ENCODE measurements at regions not wholly inside any gene's neighbourhood (a gene's known extent, or its start where the extent isn't known, plus 50 kb on each side); places are given as distances from the start of the nearest gene placed in this dataset.
"Not testable (repeated sequence)": the region's sequence is repeated elsewhere in the genome, so short reads cannot be mapped to it uniquely, and the experiment has no call there.

GRCh38 chr5:50606179-50606578, 60.3 kb upstream of the PARP8 start:
- H3K4me1 ChIP-seq (ENCODE audit: insufficient read depth, low read length), result no peaks in the 10 kb centered on the region
- ChIA-PET CTCF (no interaction called here), POLR2A (ENCODE audit: unreplicated experiment) (no interaction called here)
- H2AFZ ChIP-seq (ENCODE audit: low read length), result no peak overlapping the region
- no peak overlapping the region for H3K4me2 ChIP-seq (ENCODE audit: low read length)
- H3K79me2 ChIP-seq (ENCODE audit: low read length), result no peaks in the 10 kb centered on the region
- H3K4me3 ChIP-seq (ENCODE audit: low read length), result no peak overlapping the region
- BruUV-seq (replicated peaks), result no TSS peak
- intact Hi-C loops (cut with micrococcal nuclease), result no loop called here
- no peaks in the 10 kb centered on the region for H3K9me3 ChIP-seq (ENCODE audit: low read length)
- no peaks in the 10 kb centered on the region for H4K20me1 ChIP-seq (ENCODE audit: low read length)
- no peaks in the 10 kb centered on the region for H3F3A ChIP-seq (ENCODE audit: low read length, unreplicated experiment)
- TF ChIP-seq EZH2phosphoT487 (IDR thresholded peaks at IDR 0.05; ENCODE audit: borderline replicate concordance, low read length) (no peak), EZH2 (IDR thresholded peaks at IDR 0.05; ENCODE audit: low read length, unreplicated experiment) (no peak)
- TF ChIP-seq, protein P1, sequence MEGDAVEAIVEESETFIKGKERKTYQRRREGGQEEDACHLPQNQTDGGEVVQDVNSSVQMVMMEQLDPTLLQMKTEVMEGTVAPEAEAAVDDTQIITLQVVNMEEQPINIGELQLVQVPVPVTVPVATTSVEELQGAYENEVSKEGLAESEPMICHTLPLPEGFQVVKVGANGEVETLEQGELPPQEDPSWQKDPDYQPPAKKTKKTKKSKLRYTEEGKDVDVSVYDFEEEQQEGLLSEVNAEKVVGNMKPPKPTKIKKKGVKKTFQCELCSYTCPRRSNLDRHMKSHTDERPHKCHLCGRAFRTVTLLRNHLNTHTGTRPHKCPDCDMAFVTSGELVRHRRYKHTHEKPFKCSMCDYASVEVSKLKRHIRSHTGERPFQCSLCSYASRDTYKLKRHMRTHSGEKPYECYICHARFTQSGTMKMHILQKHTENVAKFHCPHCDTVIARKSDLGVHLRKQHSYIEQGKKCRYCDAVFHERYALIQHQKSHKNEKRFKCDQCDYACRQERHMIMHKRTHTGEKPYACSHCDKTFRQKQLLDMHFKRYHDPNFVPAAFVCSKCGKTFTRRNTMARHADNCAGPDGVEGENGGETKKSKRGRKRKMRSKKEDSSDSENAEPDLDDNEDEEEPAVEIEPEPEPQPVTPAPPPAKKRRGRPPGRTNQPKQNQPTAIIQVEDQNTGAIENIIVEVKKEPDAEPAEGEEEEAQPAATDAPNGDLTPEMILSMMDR (conservative IDR thresholded peaks at IDR 0.05; ENCODE audit: low read depth, low read length), result no peak
- DNase-seq, result no peak
- H3K27ac ChIP-seq (ENCODE audit: low read length), result no peak overlapping the region
- H3K36me3 ChIP-seq (ENCODE audit: low read depth, low read length), result no peaks in the 10 kb centered on the region
- no peak for ATAC-seq
- H3K9me2 ChIP-seq (replicated peaks; ENCODE audit: low read length), result no peaks in the 10 kb centered on the region
- H3K27me3 ChIP-seq (ENCODE audit: low read length), result no peaks in the 10 kb centered on the region
- no peak overlapping the region for H3K9ac ChIP-seq (ENCODE audit: low read length)

DNA sequence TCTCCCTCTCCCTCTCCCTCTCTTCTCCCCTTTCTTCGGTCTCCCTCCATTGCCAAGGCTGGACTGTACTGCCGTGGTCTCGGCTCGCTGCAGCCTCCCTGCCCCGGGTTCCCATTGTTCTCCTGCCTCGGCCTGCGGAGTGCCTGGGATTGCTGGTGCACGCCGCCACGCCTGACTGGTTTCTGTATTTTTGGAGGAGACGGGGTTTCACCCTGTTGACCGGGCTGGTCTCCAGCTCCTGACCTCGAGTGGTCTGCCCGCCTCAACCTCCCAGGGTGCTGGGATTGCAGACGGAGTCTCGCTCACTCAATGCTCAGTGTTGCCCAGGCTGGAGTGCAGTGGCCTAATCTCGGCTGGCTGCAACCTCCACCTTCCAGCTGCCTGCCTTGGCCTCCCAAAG, 59.0 kb upstream of the PARP8 start:
- H3K79me2 ChIP-seq (ENCODE audit: low read length); H3K27me3 ChIP-seq (ENCODE audit: low read length); H3K9me3 ChIP-seq (ENCODE audit: low read length); H3K4me3 ChIP-seq (ENCODE audit: low read length); H3K4me2 ChIP-seq (ENCODE audit: low read length); H3K9ac ChIP-seq (ENCODE audit: low read length); ATAC-seq; CTCF ChIA-PET; BruUV-seq (replicated peaks); intact Hi-C loops (cut with micrococcal nuclease); H3K36me3 ChIP-seq (ENCODE audit: low read depth, low read length); H3K4me1 ChIP-seq (ENCODE audit: insufficient read depth, low read length); DNase-seq; H3K27ac ChIP-seq (ENCODE audit: low read length); H3F3A ChIP-seq (ENCODE audit: low read length, unreplicated experiment); H2AFZ ChIP-seq (ENCODE audit: low read length); H3K9me2 ChIP-seq (replicated peaks; ENCODE audit: low read length); H4K20me1 ChIP-seq (ENCODE audit: low read length); POLR2A ChIA-PET (ENCODE audit: unreplicated experiment): not testable (repeated sequence)

- H2AFZ ChIP-seq (ENCODE audit: low read length); BruUV-seq (replicated peaks); H3K9ac ChIP-seq (ENCODE audit: low read length); H3K9me3 ChIP-seq (ENCODE audit: low read length); H4K20me1 ChIP-seq (ENCODE audit: low read length); intact Hi-C loops (cut with micrococcal nuclease); DNase-seq; H3K4me1 ChIP-seq (ENCODE audit: insufficient read depth, low read length); H3K36me3 ChIP-seq (ENCODE audit: low read depth, low read length); H3K9me2 ChIP-seq (replicated peaks; ENCODE audit: low read length); H3K27me3 ChIP-seq (ENCODE audit: low read length); H3F3A ChIP-seq (ENCODE audit: low read length, unreplicated experiment); H3K4me3 ChIP-seq (ENCODE audit: low read length); H3K79me2 ChIP-seq (ENCODE audit: low read length); POLR2A ChIA-PET (ENCODE audit: unreplicated experiment); H3K4me2 ChIP-seq (ENCODE audit: low read length); H3K27ac ChIP-seq (ENCODE audit: low read length); ATAC-seq; CTCF ChIA-PET: not testable (repeated sequence)
Observed at GRCh38 chr5:50607953-50608705, 58.3 kb upstream of the PARP8 start.

DNA sequence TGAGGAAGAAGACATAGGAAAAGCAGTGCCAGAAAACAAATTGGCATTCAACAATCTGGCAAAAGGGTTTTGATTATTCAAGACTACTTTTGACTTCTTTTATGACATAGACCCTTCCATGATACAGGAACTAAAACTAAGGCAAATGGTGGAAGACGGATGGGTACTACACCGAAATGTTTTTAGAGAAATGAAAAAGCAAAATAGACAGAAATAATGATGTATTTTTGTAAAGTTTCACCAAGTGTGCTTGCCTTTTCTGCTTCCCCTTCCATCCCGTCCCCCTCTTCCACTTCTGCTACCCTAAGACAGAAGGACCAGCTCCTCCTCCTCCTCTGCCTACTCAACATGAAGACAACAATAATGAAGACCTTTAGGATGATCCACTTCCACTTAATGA, 53.4 kb upstream of the PARP8 start:
- intact Hi-C loops (cut with micrococcal nuclease), result not testable (repeated sequence)

More for the DNA sequence above, 53.4 kb upstream of the PARP8 start:
- H3K4me2 ChIP-seq (ENCODE audit: low read length); H3K9ac ChIP-seq (ENCODE audit: low read length); H2AFZ ChIP-seq (ENCODE audit: low read length); H3K79me2 ChIP-seq (ENCODE audit: low read length); POLR2A ChIA-PET (ENCODE audit: unreplicated experiment); BruUV-seq (replicated peaks); H3K4me3 ChIP-seq (ENCODE audit: low read length); H3K27ac ChIP-seq (ENCODE audit: low read length); ATAC-seq; H4K20me1 ChIP-seq (ENCODE audit: low read length); H3K36me3 ChIP-seq (ENCODE audit: low read depth, low read length); H3K9me3 ChIP-seq (ENCODE audit: low read length); H3K4me1 ChIP-seq (ENCODE audit: insufficient read depth, low read length); H3K27me3 ChIP-seq (ENCODE audit: low read length); H3K9me2 ChIP-seq (replicated peaks; ENCODE audit: low read length); H3F3A ChIP-seq (ENCODE audit: low read length, unreplicated experiment); CTCF ChIA-PET; DNase-seq: not testable (repeated sequence)

Measured in PC-3 (cell line).